H1 (cell line): ENCODE measurements at regions not wholly inside any gene's neighbourhood (a gene's known extent, or its start where the extent isn't known, plus 50 kb on each side); places are given as distances from the start of the nearest gene placed in this dataset.

Source experiments
- CTCF ChIA-PET: fragments of 300-600 bp; sonication (Branson Sonifier 250); formaldehyde crosslinking; loops from one replicate; lab custom pipeline; 2021; ENCODE audit not compliant: partially characterized antibody; lab: Charles Lee
- POLR2A ChIA-PET: fragments of 300-600 bp; sonication (Branson Sonifier 250); formaldehyde crosslinking; loops from one replicate; lab custom pipeline; 2021; ENCODE audit warnings: inconsistent platforms; ENCODE audit not compliant: partially characterized antibody; lab: Charles Lee
- DNase-seq, 2 experiments: peaks; one replicate each; pipeline versions ENCODE4 v3.0.0 to v3.0.0-alpha.2; 2010 to 2022; ENCODE audit warnings: low spot score in 2 of 2, low read depth in 1 of 2, mixed read lengths in 1 of 2
- FAIRE-seq: peaks from 2 replicates; lab custom pipeline; 2011; peaks lifted over from hg19 to GRCh38; lab: Jason Lieb, UNC
- H2AFZ ChIP-seq: 2 replicates; pipeline ENCODE4 v1.8.1; 2012; ENCODE audit warnings: low read length, inconsistent platforms
- H2AK5ac ChIP-seq: 2 replicates; pipeline ENCODE4 v1.6.1; 2013; ENCODE audit warnings: low read depth, low read length
- H2BK120ac ChIP-seq: replicated peaks from 2 replicates; pipeline ENCODE3; 2013; ENCODE audit warnings: low read depth, low read length, inconsistent platforms
- H2BK12ac ChIP-seq: 2 replicates; pipeline ENCODE4 v1.6.1; 2013; ENCODE audit warnings: low read depth, low read length
- H2BK15ac ChIP-seq: 2 replicates; pipeline ENCODE4 v1.6.1; 2013; ENCODE audit warnings: low read length
- H2BK20ac ChIP-seq: 2 replicates; pipeline ENCODE4 v1.6.1; 2013; ENCODE audit warnings: low read length
- H2BK5ac ChIP-seq: 2 replicates; pipeline ENCODE4 v1.6.1; 2013; ENCODE audit warnings: low read depth, low read length
- H3K14ac ChIP-seq: 2 replicates; pipeline ENCODE4 v1.6.1; 2013; ENCODE audit warnings: inconsistent platforms; ENCODE audit not compliant: insufficient read length
- H3K18ac ChIP-seq: 2 replicates; pipeline ENCODE4 v1.6.1; 2013; ENCODE audit warnings: low read length; ENCODE audit errors: extremely low read depth
- H3K23ac ChIP-seq: 2 replicates; pipeline ENCODE4 v1.6.1; 2013; ENCODE audit warnings: inconsistent platforms; ENCODE audit not compliant: insufficient read length
- H3K23me2 ChIP-seq: 2 replicates; pipeline ENCODE4 v1.6.1; 2013; ENCODE audit warnings: low read depth, low read length
- H3K27ac ChIP-seq: 2 replicates; pipeline ENCODE4 v1.6.1; 2011; ENCODE audit warnings: low read depth, low read length, inconsistent platforms
- H3K27me3 ChIP-seq, 4 experiments: replicated peaks in 1 of 4; 1 replicate in 1 of 4; 2 replicates in 3 of 4; pipeline versions ENCODE4 v1.6.1 to v1.8.1; 2011 to 2013; ENCODE audit warnings: low read length in 3 of 4, mild to moderate bottlenecking in 3 of 4, inconsistent platforms in 2 of 4, mixed read lengths in 2 of 4, moderate library complexity in 1 of 4; ENCODE audit not compliant: control insufficient read depth in 3 of 4, insufficient read depth in 3 of 4; ENCODE audit errors: extremely low read depth in 1 of 4
- H3K36me3 ChIP-seq, 4 experiments: 2 replicates each; pipeline versions ENCODE4 v1.6.1 to v1.8.1; 2011 to 2013; ENCODE audit warnings: mild to moderate bottlenecking in 4 of 4, low read length in 3 of 4, moderate library complexity in 2 of 4, control low read depth in 1 of 4, inconsistent platforms in 1 of 4; ENCODE audit not compliant: insufficient read depth in 4 of 4, control insufficient read depth in 2 of 4
- H3K4ac ChIP-seq: replicated peaks from 2 replicates; pipeline ENCODE3; 2013; ENCODE audit warnings: low read length, low read depth, mixed read lengths, inconsistent platforms; ENCODE audit not compliant: insufficient read length
- H3K4me1 ChIP-seq, 4 experiments: replicated peaks in 1 of 4; 1 replicate in 1 of 4; 2 replicates in 3 of 4; pipeline versions ENCODE4 v1.6.1 to v1.8.1; 2011 to 2013; ENCODE audit warnings: low read length in 3 of 4, inconsistent platforms in 2 of 4, mixed read lengths in 1 of 4; ENCODE audit not compliant: insufficient read depth in 4 of 4, control insufficient read depth in 3 of 4
- H3K4me2 ChIP-seq, 2 experiments: 2 replicates each; pipeline versions ENCODE4 v1.6.1 to v1.8.1; 2011 to 2013; ENCODE audit warnings: low read depth in 2 of 2, low read length in 2 of 2, control low read depth in 1 of 2, inconsistent platforms in 1 of 2, mild to moderate bottlenecking in 1 of 2; ENCODE audit not compliant: insufficient read depth in 1 of 2
- H3K4me3 ChIP-seq, 4 experiments: fragments of 200-600, 300-600 bp in 1 of 4; sonication (generic), shearing (Covaris generic), sonication (Bioruptor Twin) in 1 of 4; 2 replicates each; pipeline versions ENCODE4 v1.5.1 to v1.8.1; 2011 to 2016; ENCODE audit warnings: low read length in 4 of 4, low read depth in 3 of 4, control low read depth in 2 of 4, inconsistent platforms in 2 of 4, mild to moderate bottlenecking in 2 of 4, mixed read lengths in 1 of 4, moderate library complexity in 1 of 4; ENCODE audit not compliant: insufficient read depth in 2 of 4; ENCODE audit errors: extremely low read depth in 1 of 4
- H3K56ac ChIP-seq: replicated peaks from 2 replicates; pipeline ENCODE3; 2013; ENCODE audit warnings: low read depth, mild to moderate bottlenecking, mixed read lengths, low read length, inconsistent platforms; ENCODE audit not compliant: insufficient read length
- H3K79me1 ChIP-seq: 2 replicates; pipeline ENCODE4 v1.6.1; 2013; ENCODE audit warnings: low read depth, low read length, control low read depth
- H3K79me2 ChIP-seq, 2 experiments: 2 replicates each; pipeline versions ENCODE4 v1.6.1 to v1.8.1; 2012 to 2013; ENCODE audit warnings: low read length in 2 of 2, mild to moderate bottlenecking in 2 of 2, inconsistent platforms in 1 of 2; ENCODE audit not compliant: insufficient read depth in 2 of 2, control insufficient read depth in 1 of 2
- H3K9ac ChIP-seq, 4 experiments: replicated peaks in 1 of 4; 1 replicate in 1 of 4; 2 replicates in 3 of 4; pipeline versions ENCODE4 v1.6.1 to v1.8.1; 2011 to 2013; ENCODE audit warnings: low read depth in 3 of 4, low read length in 3 of 4, control low read depth in 2 of 4, mild to moderate bottlenecking in 2 of 4, moderate library complexity in 2 of 4, inconsistent platforms in 1 of 4; ENCODE audit errors: extremely low read depth in 1 of 4
- H3K9me3 ChIP-seq, 2 experiments: 2 replicates each; pipeline versions ENCODE4 v1.6.1 to v1.8.1; 2012 to 2013; ENCODE audit warnings: mild to moderate bottlenecking in 2 of 2, moderate library complexity in 2 of 2, control low read depth in 1 of 2, inconsistent platforms in 1 of 2, low read depth in 1 of 2, low read length in 1 of 2, mixed read lengths in 1 of 2; ENCODE audit not compliant: insufficient read depth in 2 of 2
- H4K20me1 ChIP-seq, 2 experiments: replicated peaks in 1 of 2; 2 replicates each; pipeline versions ENCODE3 to v1.8.1; 2011 to 2013; ENCODE audit warnings: inconsistent platforms in 2 of 2, low read length in 2 of 2, mild to moderate bottlenecking in 1 of 2; ENCODE audit not compliant: insufficient read depth in 2 of 2, control insufficient read depth in 1 of 2
- H4K5ac ChIP-seq: 2 replicates; pipeline ENCODE4 v1.6.1; 2013; ENCODE audit warnings: low read length, low read depth, mixed read lengths, inconsistent platforms; ENCODE audit not compliant: insufficient read length
- H4K8ac ChIP-seq: 2 replicates; pipeline ENCODE4 v1.8.0; 2013; ENCODE audit warnings: mild to moderate bottlenecking, moderate library complexity, low read length, inconsistent platforms; ENCODE audit not compliant: insufficient read depth; ENCODE audit errors: extremely low read depth
- H4K91ac ChIP-seq: replicated peaks from 2 replicates; pipeline ENCODE3; 2013; ENCODE audit warnings: low read length, mixed read lengths, inconsistent platforms; ENCODE audit not compliant: insufficient read length
- CHD1 ChIP-seq: IDR thresholded peaks from 2 replicates; pipeline ENCODE4 v1.6.1; 2012; ENCODE audit warnings: low read depth, low read length, improper control_type of control experiment
- CTBP2 ChIP-seq: IDR thresholded peaks from 2 replicates; pipeline ENCODE4 v1.7.0; 2011; ENCODE audit warnings: borderline replicate concordance, mild to moderate bottlenecking, moderate library complexity, mixed read lengths, low read length; ENCODE audit not compliant: insufficient read depth, insufficient read length
- CTCF ChIP-seq, 3 experiments: IDR thresholded peaks; 1 replicate in 2 of 3; 2 replicates in 1 of 3; pipeline versions ENCODE4 v1.5.1 to v1.6.1; 2011; ENCODE audit warnings: low read length in 3 of 3, mild to moderate bottlenecking in 3 of 3, inconsistent platforms in 2 of 3, low read depth in 1 of 3, moderate library complexity in 1 of 3; ENCODE audit not compliant: insufficient read depth in 1 of 3; ENCODE audit errors: control extremely low read depth in 1 of 3
- EP300 ChIP-seq, 2 experiments: IDR thresholded peaks; 1 replicate in 1 of 2; 2 replicates in 1 of 2; pipeline ENCODE4 v1.6.1; 2011 to 2012; ENCODE audit warnings: low read depth in 2 of 2, low read length in 2 of 2, mild to moderate bottlenecking in 2 of 2, borderline replicate concordance in 1 of 2, inconsistent platforms in 1 of 2, moderate library complexity in 1 of 2
- RAD21 ChIP-seq, 2 experiments: IDR thresholded peaks in 1 of 2; conservative IDR thresholded peaks in 1 of 2; 2 replicates each; pipeline ENCODE4 v1.6.1; 2011; ENCODE audit warnings: low read depth in 2 of 2, low read length in 2 of 2, improper control_type of control experiment in 1 of 2, inconsistent platforms in 1 of 2, mild to moderate bottlenecking in 1 of 2, moderate library complexity in 1 of 2
- RFX5 ChIP-seq: IDR thresholded peaks from 2 replicates; pipeline ENCODE4 v1.6.1; 2011; ENCODE audit warnings: low read depth, low read length, improper control_type of control experiment, borderline replicate concordance
- SIN3A ChIP-seq, 2 experiments: IDR thresholded peaks in 1 of 2; conservative IDR thresholded peaks in 1 of 2; 2 replicates each; pipeline ENCODE4 v1.6.1; 2011 to 2012; ENCODE audit warnings: low read length in 2 of 2, improper control_type of control experiment in 1 of 2, low read depth in 1 of 2, mild to moderate bottlenecking in 1 of 2
- SUZ12 ChIP-seq: fragments of 200-600 bp; sonication (generic); IDR thresholded peaks from 2 replicates; pipeline ENCODE4 v1.6.1; 2012; ENCODE audit warnings: mild to moderate bottlenecking, inconsistent platforms, low read length, moderate library complexity, mixed read lengths
- TBP ChIP-seq: IDR thresholded peaks from 2 replicates; pipeline ENCODE4 v1.6.1; 2011; ENCODE audit warnings: low read depth, low read length, improper control_type of control experiment
- WGBS, 2 experiments: shearing (Covaris generic) in 1 of 2; methylation state at CpG; one replicate each; pipeline versions ENCODE4 v1.1.6 to v1.1.7; 2013 to 2015; ENCODE audit warnings: low lambda C conversion rate in 2 of 2, mixed read lengths in 2 of 2, inconsistent platforms in 1 of 2, low coverage in 1 of 2, missing lambda C conversion rate in 1 of 2; ENCODE audit not compliant: insufficient replicate concordance in 2 of 2, insufficient coverage in 1 of 2, insufficient read length in 1 of 2; ENCODE audit errors: extremely low coverage in 1 of 2, missing lambda C conversion rate in 1 of 2; 5-methylcytosine and 5-hydroxymethylcytosine counted together

DNA sequence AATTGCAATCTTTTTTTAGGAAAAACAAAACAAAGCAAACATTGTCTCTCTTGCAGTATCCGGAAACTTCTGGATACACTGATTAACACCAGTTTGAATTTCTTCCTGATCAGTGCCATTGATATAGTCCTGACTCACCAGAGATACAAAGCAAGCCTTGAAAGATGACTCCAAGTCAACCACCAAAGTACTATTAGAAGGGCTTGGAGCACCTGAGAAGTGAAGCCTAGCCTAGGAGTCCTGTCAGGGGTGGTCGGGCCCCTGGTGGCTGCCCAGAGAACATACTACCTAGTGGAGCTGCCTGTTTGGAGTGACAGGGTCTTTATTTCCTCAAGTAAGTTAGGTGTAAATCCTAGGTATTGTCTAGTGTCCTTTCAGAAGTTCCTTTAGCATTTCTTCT lies 593.2 kb downstream of the ZNF674 start:
- Histone ChIP-seq H3K4me3 (no peak overlapping the region), H3K4me2 (no peak overlapping the region), H3K4me1 (no peaks in the 10 kb centered on the region), H4K20me1 (no peaks in the 10 kb centered on the region), H3K23ac (no peak overlapping the region), H2BK120ac (no peak overlapping the region), H3K4ac (no peak overlapping the region), H3K27ac (no peak overlapping the region), H3K9me3 (no peaks in the 10 kb centered on the region), H3K23me2 (no peaks in the 10 kb centered on the region), H4K8ac (no peak overlapping the region), H3K79me2 (no peaks in the 10 kb centered on the region), H2AFZ (no peak overlapping the region), H3K14ac (no peak overlapping the region), H2BK15ac (no peak overlapping the region), H2BK12ac (no peak overlapping the region), H3K9ac (no peak overlapping the region), H3K36me3 (no peaks in the 10 kb centered on the region), H3K79me1 (no peaks in the 10 kb centered on the region), H2BK5ac (no peak overlapping the region), H3K27me3 (no peaks in the 10 kb centered on the region), H3K56ac (no peak overlapping the region), H3K18ac (no peak overlapping the region), H4K5ac (no peak overlapping the region), H2AK5ac (no peak overlapping the region), H2BK20ac (no peak overlapping the region), H4K91ac (no peak overlapping the region)
- FAIRE-seq (no peak), DNase-seq (no peak)
- TF ChIP-seq SIN3A (conservative IDR thresholded peaks at IDR 0.05 in 1 of 2, IDR thresholded peaks at IDR 0.05 in 1 of 2; ENCODE audit: low read depth in 1 of 2, low read length in 2 of 2) (no peak), SUZ12 (no peak), RFX5 (no peak), EP300 (IDR thresholded peaks at IDR 0.05; ENCODE audit: borderline replicate concordance in 1 of 2, low read depth in 2 of 2, low read length in 2 of 2) (no peak), TBP (no peak), CTBP2 (no peak), CHD1 (no peak), CTCF (IDR thresholded peaks at IDR 0.05; ENCODE audit: control extremely low read depth in 1 of 3, insufficient read depth in 1 of 3, low read depth in 1 of 3, low read length in 3 of 3) (peak; percentile 16 to 49 (median 38); a peak in 3 of 4 replicates), RAD21 (IDR thresholded peaks at IDR 0.05 in 1 of 2, conservative IDR thresholded peaks at IDR 0.05 in 1 of 2; ENCODE audit: low read depth in 2 of 2, low read length in 2 of 2) (peak; percentile 24 to 43; a peak in 2 of 4 replicates)
- 100% methylated on average over 1 of the region's 2 CpGs; no CpG with 5 or more reads in 1 of the 2 experiments for WGBS, 2 experiments
- ChIA-PET POLR2A (no interaction called here), CTCF (interaction anchor here (0.7 to 0.8 kb wide), 2 partner anchors 15 to 63 kb away, joined by 3 read pairs; no protein-coding TSS in a partner anchor)
